Activated CD8-positive, alpha-beta memory T cell treated with anti-CD3 and anti-CD28 coated beads, Interleukin-2, amount 10 ng/mL, durations not matched to agents 7 days and 5 days (primary cell): ENCODE measurements at regions not wholly inside any gene's neighbourhood (a gene's known extent, or its start where the extent isn't known, plus 50 kb on each side); places are given as distances from the start of the nearest gene placed in this dataset.
"Not testable (repeated sequence)": the region's sequence is repeated elsewhere in the genome, so short reads cannot be mapped to it uniquely, and the experiment has no call there.

Source experiments
- ATAC-seq: fragments of 150-1000 bp; cut with Tn5 transposase; one replicate; pipeline ENCODE4 v1.10.0; 2021; ENCODE audit warnings: moderate library complexity
- CTCF ChIA-PET: fragments of 350-600 bp; sonication (Branson Sonifier 250); formaldehyde crosslinking; loops from one replicate; lab custom pipeline; 2021; ENCODE audit warnings: antibody characterized with exemption; lab: Charles Lee
- DNase-seq: peaks from one replicate; pipeline ENCODE4 v3.0.0-alpha.2; 2020
- H3K27ac Mint-ChIP-seq: one replicate; pipeline ENCODE4 v1.8.0; 2021; ENCODE audit warnings: mild to moderate bottlenecking, mixed read lengths
- H3K27me3 Mint-ChIP-seq: one replicate; pipeline ENCODE4 v1.8.0; 2021; ENCODE audit warnings: mixed read lengths
- H3K36me3 Mint-ChIP-seq: one replicate; pipeline ENCODE4 v1.8.0; 2021; ENCODE audit warnings: mild to moderate bottlenecking, mixed read lengths
- H3K4me1 Mint-ChIP-seq: one replicate; pipeline ENCODE4 v1.8.0; 2021; ENCODE audit warnings: mixed read lengths
- H3K4me3 Mint-ChIP-seq: one replicate; pipeline ENCODE4 v1.8.0; 2021; ENCODE audit warnings: mild to moderate bottlenecking, moderate library complexity, mixed read lengths
- H3K9me3 Mint-ChIP-seq: one replicate; pipeline ENCODE4 v1.8.0; 2022; ENCODE audit warnings: low read depth, mixed read lengths

- Mint-ChIP-seq H3K4me1 (peaks cover 45% of the 10 kb centered on the region), H3K27ac (peak overlapping the region; percentile 83), H3K27me3 (no peaks in the 10 kb centered on the region), H3K4me3 (peak overlapping the region; percentile 35), H3K36me3 (peaks cover 16% of the 10 kb centered on the region), H3K9me3 (peaks cover 4% of the 10 kb centered on the region)
- DNase-seq (no peak), ATAC-seq (no peak)
- CTCF ChIA-PET = interaction anchor here (0.9 to 3.2 kb wide), 7 partner anchors 13 to 174 kb away, joined by 3 to 25 read pairs (median 5); no protein-coding TSS in a partner anchor
These were observed 127.8 kb downstream of the TBX19 start for GRCh38 chr1:168408539-168408865.

GRCh38 chr1:168407832-168408538 lies 127.3 kb downstream of the TBX19 start:
- Mint-ChIP-seq H3K4me1 (peaks cover 42% of the 10 kb centered on the region), H3K27ac (peak overlapping the region; percentile 83), H3K36me3 (peaks cover 16% of the 10 kb centered on the region), H3K9me3 (peaks cover 4% of the 10 kb centered on the region), H3K4me3 (peak overlapping the region; percentile 35), H3K27me3 (no peaks in the 10 kb centered on the region)
- CTCF ChIA-PET = interaction anchor here (0.9 to 3.2 kb wide), 6 partner anchors 13 to 173 kb away, joined by 3 to 25 read pairs (median 6); no protein-coding TSS in a partner anchor
- DNase-seq (no peak), ATAC-seq (peak; percentile 28)

DNA sequence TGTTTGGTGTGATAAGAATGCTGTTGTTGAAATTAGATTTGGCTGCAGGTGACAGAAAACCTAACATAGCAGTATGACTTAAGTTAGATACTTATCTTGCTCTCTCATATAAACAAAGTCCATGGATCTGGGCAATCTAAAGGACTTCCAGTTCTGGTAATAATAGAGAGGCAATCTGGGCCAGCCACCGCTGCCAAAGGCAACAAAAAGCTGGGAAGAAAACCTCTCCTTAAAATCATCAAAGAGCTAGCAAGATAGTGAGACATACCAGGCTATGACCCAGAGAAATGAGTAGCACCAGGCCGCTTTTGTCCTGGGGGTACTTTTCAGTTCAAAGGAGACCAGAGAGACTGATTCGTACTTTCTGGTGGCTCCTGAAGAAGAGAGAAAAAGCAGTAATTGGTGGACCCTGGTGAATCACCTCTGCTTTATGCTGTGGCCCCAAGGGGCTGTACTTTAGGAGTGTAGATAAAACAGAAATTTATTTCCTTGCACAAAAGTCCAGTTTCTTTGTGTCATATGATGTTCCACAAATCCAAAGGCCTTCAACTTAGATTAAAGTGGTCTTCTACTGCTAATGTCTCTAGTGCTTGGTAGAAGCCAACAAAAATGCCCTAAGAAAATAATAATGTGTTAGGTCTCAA lies 125.4 kb downstream of the TBX19 start:
- peaks cover 16% of the 10 kb centered on the region for H3K36me3 Mint-ChIP-seq
- no peak overlapping the region for H3K4me3 Mint-ChIP-seq
- peaks cover 4% of the 10 kb centered on the region for H3K9me3 Mint-ChIP-seq
- H3K27me3 Mint-ChIP-seq = no peaks in the 10 kb centered on the region
- no peak for ATAC-seq
- no peak for DNase-seq
- peaks cover 40% of the 10 kb centered on the region for H3K4me1 Mint-ChIP-seq
- no peak overlapping the region for H3K27ac Mint-ChIP-seq
- CTCF ChIA-PET = interaction anchor here (1.2 kb wide), 1 partner anchor 46 kb away, joined by 4 read pairs; no protein-coding TSS in a partner anchor

GRCh38 chr1:168403140-168403539 lies 122.5 kb downstream of the TBX19 start:
- peaks cover 35% of the 10 kb centered on the region for H3K4me1 Mint-ChIP-seq
- H3K27me3 Mint-ChIP-seq = no peaks in the 10 kb centered on the region
- peaks cover 2% of the 10 kb centered on the region for H3K9me3 Mint-ChIP-seq
- H3K4me3 Mint-ChIP-seq = no peak overlapping the region
- DNase-seq (no peak), ATAC-seq (no peak)
- CTCF ChIA-PET = interaction anchor here (1.8 kb wide), 1 partner anchor 60 kb away, joined by 5 read pairs; no protein-coding TSS in a partner anchor
- peaks cover 5% of the 10 kb centered on the region for H3K36me3 Mint-ChIP-seq
- no peak overlapping the region for H3K27ac Mint-ChIP-seq

DNA sequence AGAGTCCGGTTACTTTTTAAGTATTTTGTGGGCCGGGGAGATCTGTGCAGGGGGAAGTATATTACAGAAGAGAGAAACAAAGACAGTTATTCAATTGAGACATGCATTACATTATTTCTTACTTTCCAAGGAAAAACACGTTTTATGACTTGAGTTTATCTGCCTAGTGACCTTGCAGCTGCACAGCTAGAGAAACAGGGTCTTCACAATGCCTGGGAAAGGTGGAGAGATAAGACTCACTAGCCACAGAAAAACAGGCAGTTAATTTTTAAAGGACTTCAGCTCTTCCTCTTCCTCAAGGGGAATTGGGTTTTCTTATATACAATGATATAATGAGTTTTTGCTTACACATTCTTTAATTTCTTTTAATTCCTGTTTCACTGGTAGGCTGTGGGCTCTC lies 121.8 kb downstream of the TBX19 start:
- not testable (repeated sequence) for DNase-seq, ATAC-seq, H3K36me3 Mint-ChIP-seq, H3K4me3 Mint-ChIP-seq, H3K9me3 Mint-ChIP-seq, H3K27me3 Mint-ChIP-seq, H3K27ac Mint-ChIP-seq
- CTCF ChIA-PET = interaction anchor here (1.8 kb wide), 1 partner anchor 60 kb away, joined by 5 read pairs; no protein-coding TSS in a partner anchor
- peaks cover 29% of the 10 kb centered on the region for H3K4me1 Mint-ChIP-seq

DNA sequence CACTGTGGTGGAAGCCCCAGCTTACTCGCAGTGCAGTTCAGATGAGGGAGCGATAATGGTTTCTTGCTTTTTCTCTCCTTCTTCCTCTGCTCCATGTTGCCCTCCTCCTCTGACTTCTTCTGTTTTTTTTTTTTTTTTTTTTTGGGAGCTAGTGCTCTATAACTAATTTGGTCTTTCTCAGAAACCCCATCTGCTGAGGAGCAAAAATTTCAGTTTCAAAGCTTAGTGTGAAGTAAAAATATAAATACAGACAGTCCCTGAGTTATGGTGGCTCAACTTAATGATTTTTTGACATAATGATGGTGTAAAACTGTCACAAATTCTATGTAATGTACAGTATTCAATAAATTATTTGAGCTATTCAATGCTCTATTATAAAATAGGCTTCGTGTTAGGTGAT lies 120.7 kb downstream of the TBX19 start:
- Mint-ChIP-seq H3K4me1 (peaks cover 25% of the 10 kb centered on the region), H3K9me3 (no peaks in the 10 kb centered on the region), H3K4me3 (no peak overlapping the region), H3K27me3 (no peaks in the 10 kb centered on the region), H3K36me3 (peaks cover under 1% of the 10 kb centered on the region), H3K27ac (no peak overlapping the region)
- ATAC-seq (no peak), DNase-seq (no peak)
- CTCF ChIA-PET = interaction anchor here (0.8 kb wide), 1 partner anchor 59 kb away, joined by 3 read pairs; no protein-coding TSS in a partner anchor

DNA sequence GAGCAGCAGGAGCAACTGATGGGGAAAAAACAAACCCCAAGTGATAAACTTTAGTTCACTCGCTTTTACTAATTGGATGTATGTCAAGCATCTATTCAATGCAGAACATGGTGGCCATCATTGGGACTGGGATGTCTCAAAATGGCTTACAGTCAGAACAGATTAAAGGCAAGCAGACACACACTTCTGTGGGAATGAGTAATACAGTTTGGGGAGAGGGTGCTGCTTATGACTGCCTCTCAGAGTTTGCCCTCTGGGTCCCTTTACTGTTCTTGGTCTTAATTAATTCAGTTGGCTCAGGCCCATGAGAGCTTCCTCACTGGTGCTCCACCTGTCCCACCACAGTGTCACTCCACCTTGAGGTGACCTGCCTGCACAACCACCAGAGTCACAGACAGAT lies 119.5 kb downstream of the TBX19 start:
- no peak for DNase-seq
- ATAC-seq = no peak
- Mint-ChIP-seq H3K4me3 (no peak overlapping the region), H3K4me1 (peaks cover 23% of the 10 kb centered on the region), H3K9me3 (no peaks in the 10 kb centered on the region), H3K36me3 (no peaks in the 10 kb centered on the region), H3K27ac (no peak overlapping the region), H3K27me3 (no peaks in the 10 kb centered on the region)
- CTCF ChIA-PET = interaction anchor here (1.3 kb wide), 1 partner anchor 25 kb away, joined by 4 read pairs; no protein-coding TSS in a partner anchor

DNA sequence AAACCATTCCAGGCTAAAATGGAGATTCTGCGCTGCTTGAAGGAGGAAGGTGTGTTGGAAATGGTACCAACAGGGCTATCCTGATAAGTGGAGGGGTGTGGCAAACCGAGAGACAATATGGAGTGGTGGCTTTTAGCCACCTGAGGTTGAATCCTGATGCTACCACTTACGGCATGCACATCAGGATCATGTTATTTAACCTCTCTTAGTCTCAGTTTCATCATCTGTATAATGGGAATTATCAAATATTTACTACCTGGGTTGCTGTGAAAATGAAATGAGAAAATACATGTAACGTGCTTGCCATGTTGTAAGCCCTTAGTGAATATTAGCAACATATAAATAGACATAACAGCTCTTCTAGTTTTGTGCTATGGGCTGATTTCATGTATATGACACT lies 117.1 kb downstream of the TBX19 start:
- no peaks in the 10 kb centered on the region for H3K36me3 Mint-ChIP-seq

DNA sequence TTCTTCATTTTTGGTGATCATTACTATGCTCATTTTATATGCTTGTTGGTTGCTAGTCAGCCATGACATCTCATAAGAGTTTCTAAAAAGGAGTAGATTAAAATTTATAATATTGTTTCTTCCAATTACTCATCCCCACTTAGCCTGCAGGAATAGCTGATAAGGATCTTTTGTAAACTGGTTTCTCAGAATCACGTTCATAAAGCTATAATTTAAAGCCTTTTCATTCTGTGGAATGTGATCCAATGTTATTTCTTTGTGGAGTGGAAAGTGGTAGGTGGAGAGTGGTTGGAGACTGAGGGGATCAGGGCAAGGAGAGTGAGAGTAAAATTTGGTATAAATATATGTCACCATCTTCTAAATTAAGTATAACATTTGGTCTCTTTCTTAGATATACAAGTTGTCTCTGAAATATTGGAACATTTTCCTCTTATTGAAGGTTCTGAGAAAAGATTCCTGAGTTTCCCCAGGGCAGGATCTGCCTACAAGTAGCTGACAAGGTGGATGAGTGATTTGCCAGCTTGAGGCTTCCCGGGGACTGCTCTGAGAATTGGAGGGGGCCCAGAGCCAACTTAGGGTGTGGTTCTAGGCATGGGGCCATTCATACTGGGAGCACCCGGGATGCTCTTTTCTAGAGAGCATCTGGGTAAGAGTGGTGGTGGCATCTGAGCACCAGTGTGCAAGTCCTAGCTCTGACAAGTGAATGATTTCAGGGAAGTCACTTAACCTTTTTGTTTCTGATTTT lies 116.4 kb downstream of the TBX19 start:
- Mint-ChIP-seq H3K9me3 (no peaks in the 10 kb centered on the region), H3K27ac (no peak overlapping the region), H3K4me3 (no peak overlapping the region), H3K36me3 (peaks cover 2% of the 10 kb centered on the region), H3K27me3 (peaks cover 4% of the 10 kb centered on the region), H3K4me1 (peaks cover 32% of the 10 kb centered on the region)
- DNase-seq (no peak), ATAC-seq (no peak)
- CTCF ChIA-PET = interaction anchor here (1.4 to 2.4 kb wide), 2 partner anchors 22 to 54 kb away, joined by 4 to 9 read pairs; no protein-coding TSS in a partner anchor

More for the DNA sequence above, 117.1 kb downstream of the TBX19 start:
- CTCF ChIA-PET = interaction anchor here (1.4 to 2.4 kb wide), 3 partner anchors 23 to 55 kb away, joined by 3 to 9 read pairs (median 4); no protein-coding TSS in a partner anchor
- no peaks in the 10 kb centered on the region for H3K9me3 Mint-ChIP-seq
- DNase-seq = no peak
- no peak for ATAC-seq
- peaks cover 4% of the 10 kb centered on the region for H3K27me3 Mint-ChIP-seq
- H3K27ac Mint-ChIP-seq = no peak overlapping the region
- H3K4me3 Mint-ChIP-seq = no peak overlapping the region
- H3K4me1 Mint-ChIP-seq = peaks cover 25% of the 10 kb centered on the region

DNA sequence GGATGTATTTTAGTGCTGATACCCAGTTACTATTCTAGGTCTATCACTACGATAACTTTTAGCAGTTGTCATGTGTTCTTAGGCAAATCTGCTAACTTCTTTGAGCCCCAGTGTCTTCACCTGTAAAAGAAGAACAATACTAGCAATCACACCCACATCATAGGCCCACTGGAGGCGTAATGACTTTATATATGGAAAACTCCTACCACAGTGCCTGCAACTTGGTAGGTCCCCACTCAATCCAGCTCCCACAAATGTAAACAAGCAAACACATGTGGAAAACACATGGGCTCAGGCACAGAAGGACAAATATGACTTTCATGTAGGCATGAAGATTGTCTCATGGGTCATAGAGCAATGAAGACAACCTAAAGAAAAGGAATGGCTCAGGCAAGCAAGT lies 115.8 kb downstream of the TBX19 start:
- DNase-seq (no peak), ATAC-seq (no peak)
- H3K36me3 Mint-ChIP-seq = peaks cover 2% of the 10 kb centered on the region
- peaks cover 34% of the 10 kb centered on the region for H3K4me1 Mint-ChIP-seq
- no peaks in the 10 kb centered on the region for H3K9me3 Mint-ChIP-seq
- CTCF ChIA-PET = interaction anchor here (0.7 to 2.4 kb wide), 2 partner anchors 43 to 53 kb away, joined by 3 to 9 read pairs; no protein-coding TSS in a partner anchor
- no peak overlapping the region for H3K27ac Mint-ChIP-seq
- H3K4me3 Mint-ChIP-seq = no peak overlapping the region
- H3K27me3 Mint-ChIP-seq = peaks cover 4% of the 10 kb centered on the region

DNA sequence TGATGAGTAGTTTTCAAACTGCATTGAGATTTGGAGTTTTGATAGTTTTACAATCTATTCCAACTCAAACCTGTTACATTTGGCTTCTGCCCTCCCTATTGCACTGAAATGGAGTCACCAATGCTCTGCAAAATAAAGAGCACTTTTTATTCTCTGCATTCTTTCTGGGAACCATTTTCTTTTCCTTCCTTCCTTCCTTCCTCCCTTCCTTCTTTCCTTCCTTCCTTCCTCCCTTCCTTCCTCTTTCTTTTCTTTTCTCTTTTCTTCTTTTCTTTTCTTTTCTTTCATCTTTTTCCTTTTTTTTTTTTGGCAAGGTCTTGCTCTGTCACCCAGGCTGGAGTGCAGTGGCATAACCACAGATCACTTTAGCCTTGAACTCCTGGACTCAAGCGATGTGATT lies 114.2 kb downstream of the TBX19 start:
- Mint-ChIP-seq H3K36me3 (peaks cover 2% of the 10 kb centered on the region), H3K4me3 (no peak overlapping the region), H3K27me3 (peaks cover 4% of the 10 kb centered on the region), H3K4me1 (peaks cover 24% of the 10 kb centered on the region), H3K27ac (no peak overlapping the region), H3K9me3 (no peaks in the 10 kb centered on the region)
- DNase-seq (no peak), ATAC-seq (no peak)
- CTCF ChIA-PET = no interaction called here

DNA sequence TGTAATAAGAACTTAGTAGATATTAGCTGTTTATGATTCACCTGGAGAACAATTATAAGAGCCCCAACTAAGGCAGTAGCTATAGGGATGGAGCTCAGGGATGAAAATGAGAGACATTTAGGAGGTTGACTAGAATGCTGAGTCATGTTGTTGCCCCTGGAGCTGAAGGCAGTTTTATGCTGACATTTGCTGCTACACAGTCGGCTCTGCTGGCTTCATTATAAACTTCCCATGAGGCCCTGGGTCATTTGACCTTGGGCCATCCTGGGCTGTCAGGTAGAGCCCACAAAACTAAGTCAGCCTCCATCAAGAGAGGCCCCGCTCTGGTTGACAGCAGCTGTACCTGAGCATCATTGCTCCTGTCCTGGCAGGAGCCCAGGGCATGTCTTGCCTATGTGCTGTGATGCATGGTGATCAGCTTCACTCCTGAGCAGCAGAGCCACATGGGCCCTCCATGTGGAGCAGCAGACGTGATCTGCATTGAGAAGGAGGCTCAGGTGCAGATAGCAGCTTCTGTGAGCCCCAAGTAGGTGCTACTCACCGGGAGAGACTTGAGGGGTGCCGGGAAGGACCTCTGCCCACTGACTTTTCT lies 112.4 kb downstream of the TBX19 start:
- Mint-ChIP-seq H3K27ac (no peak overlapping the region), H3K4me1 (peaks cover 13% of the 10 kb centered on the region), H3K9me3 (no peaks in the 10 kb centered on the region), H3K36me3 (peaks cover 2% of the 10 kb centered on the region), H3K27me3 (peaks cover 4% of the 10 kb centered on the region), H3K4me3 (no peak overlapping the region)
- CTCF ChIA-PET = interaction anchor here (1.9 kb wide), 1 partner anchor 15 kb away, joined by 5 read pairs; no protein-coding TSS in a partner anchor
- ATAC-seq (no peak), DNase-seq (no peak)
